Activated naive CD4-positive, alpha-beta T cell treated with anti-CD3 and anti-CD28 coated beads for 36 hours (primary cell): ENCODE measurements at regions not wholly inside any gene's neighbourhood (a gene's known extent, or its start where the extent isn't known, plus 50 kb on each side); places are given as distances from the start of the nearest gene placed in this dataset.
"Not testable (repeated sequence)": the region's sequence is repeated elsewhere in the genome, so short reads cannot be mapped to it uniquely, and the experiment has no call there.

Experiments used
- CTCF ChIA-PET: fragments of 350-600 bp; sonication (Branson Sonifier 250); formaldehyde crosslinking; loops from one replicate; lab custom pipeline; 2021; ENCODE audit warnings: antibody characterized with exemption; lab: Charles Lee
- DNase-seq: peaks from one replicate; pipeline ENCODE4 v3.0.0-alpha.2; 2020
- H3K27ac Mint-ChIP-seq: one replicate; pipeline ENCODE4 v1.8.0; 2021; ENCODE audit warnings: mild to moderate bottlenecking, mixed read lengths
- H3K27me3 Mint-ChIP-seq: one replicate; pipeline ENCODE4 v1.8.0; 2021; ENCODE audit warnings: low read depth, mixed read lengths
- H3K36me3 Mint-ChIP-seq: one replicate; pipeline ENCODE4 v1.8.0; 2021; ENCODE audit warnings: low read depth, mixed read lengths
- H3K4me1 Mint-ChIP-seq: one replicate; pipeline ENCODE4 v1.8.0; 2021; ENCODE audit warnings: low read depth, mixed read lengths
- H3K4me3 Mint-ChIP-seq: one replicate; pipeline ENCODE4 v1.8.0; 2021; ENCODE audit warnings: mild to moderate bottlenecking, moderate library complexity, mixed read lengths
- H3K9me3 Mint-ChIP-seq: one replicate; pipeline ENCODE4 v1.8.0; 2021; ENCODE audit warnings: mixed read lengths
- intact Hi-C: fragments of 100-400 bp; cut with micrococcal nuclease; formaldehyde crosslinking; loops from one replicate; pipeline ENCODE4 v1.15.1; 2023

- no peak for DNase-seq
- H3K36me3 Mint-ChIP-seq = no peaks in the 10 kb centered on the region
- H3K4me1 Mint-ChIP-seq = peaks cover 3% of the 10 kb centered on the region
- no peak overlapping the region for H3K27ac Mint-ChIP-seq
- CTCF ChIA-PET = no interaction called here
- H3K4me3 Mint-ChIP-seq = no peak overlapping the region
- H3K27me3 Mint-ChIP-seq = peaks cover 16% of the 10 kb centered on the region
- no peaks in the 10 kb centered on the region for H3K9me3 Mint-ChIP-seq
- intact Hi-C loops = no loop called here
Observed at GRCh38 chr20:48339190-48339985, 488.4 kb downstream of the PREX1 start.

- intact Hi-C loops = no loop called here
- no peak overlapping the region for H3K27ac Mint-ChIP-seq
- H3K27me3 Mint-ChIP-seq = peaks cover 16% of the 10 kb centered on the region
- peaks cover 3% of the 10 kb centered on the region for H3K4me1 Mint-ChIP-seq
- H3K4me3 Mint-ChIP-seq = no peak overlapping the region
- no peak for DNase-seq
- CTCF ChIA-PET = interaction anchor here (0.6 kb wide), 1 partner anchor 59 kb away, joined by 4 read pairs; no protein-coding TSS in a partner anchor
- no peaks in the 10 kb centered on the region for H3K9me3 Mint-ChIP-seq
- no peaks in the 10 kb centered on the region for H3K36me3 Mint-ChIP-seq
Observed at GRCh38 chr20:48338717-48339116, 489.1 kb downstream of the PREX1 start.

GRCh38 chr20:48336597-48336996 lies 491.2 kb downstream of the PREX1 start:
- no peak for DNase-seq
- Mint-ChIP-seq H3K4me1 (no peaks in the 10 kb centered on the region), H3K36me3 (no peaks in the 10 kb centered on the region), H3K27ac (no peak overlapping the region), H3K4me3 (no peak overlapping the region), H3K27me3 (peaks cover 10% of the 10 kb centered on the region), H3K9me3 (no peaks in the 10 kb centered on the region)
- CTCF ChIA-PET = no interaction called here
- intact Hi-C loops = no loop called here

DNA sequence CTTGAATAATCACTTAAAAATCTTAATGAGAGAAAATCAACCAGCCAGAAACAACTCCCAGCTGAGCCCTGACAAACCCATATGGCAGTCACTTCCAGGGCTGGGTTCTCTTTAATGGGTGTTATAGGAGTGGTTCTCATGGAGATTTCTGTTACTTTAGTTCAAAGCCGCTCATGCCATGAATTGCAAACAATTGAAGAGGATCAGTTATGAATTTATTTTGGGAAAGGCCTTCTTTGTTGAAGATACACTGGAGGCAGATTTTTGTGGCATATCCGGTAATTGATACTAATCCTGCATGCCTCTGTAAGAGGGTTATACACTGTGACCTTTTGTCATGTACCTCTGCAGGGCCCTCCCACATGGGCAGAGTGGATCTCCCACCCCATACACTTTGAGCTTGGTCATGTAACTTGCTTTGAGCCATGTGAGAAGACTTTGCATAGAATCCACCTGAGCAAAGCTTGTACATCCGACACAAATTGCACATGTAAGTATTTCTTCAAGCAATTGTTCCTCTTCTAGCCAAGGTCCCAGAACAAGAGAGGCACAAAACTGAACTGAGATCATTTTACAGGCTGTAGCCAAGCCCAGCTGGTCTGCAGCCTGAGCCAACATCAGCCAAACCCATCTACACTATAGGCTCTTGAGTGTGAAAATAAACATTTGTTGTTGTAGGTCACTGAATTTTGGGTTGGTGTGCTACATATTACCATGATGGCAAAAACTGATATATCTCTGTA lies 492.3 kb downstream of the PREX1 start:
- H3K27me3 Mint-ChIP-seq = peaks cover 8% of the 10 kb centered on the region
- intact Hi-C loops = no loop called here

DNA sequence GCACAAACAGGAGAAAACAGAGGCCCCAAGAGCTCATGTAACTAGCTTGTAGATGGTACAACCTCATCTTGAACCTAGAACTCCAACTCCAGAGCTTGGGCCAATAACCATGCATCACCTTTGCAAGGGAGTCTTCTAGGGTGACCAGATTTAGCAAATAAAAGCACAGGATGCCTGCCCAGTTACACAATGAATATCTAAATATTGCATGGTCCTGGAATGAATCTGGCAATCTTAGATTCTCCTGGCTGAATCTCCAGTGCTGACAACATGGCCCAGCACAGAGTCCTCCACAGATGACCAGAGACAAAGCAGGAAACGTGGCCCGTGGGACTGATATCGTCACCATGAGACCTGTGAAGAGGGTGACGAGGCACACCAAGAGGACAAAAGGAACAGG lies 494.1 kb downstream of the PREX1 start:
- Mint-ChIP-seq H3K36me3 (no peaks in the 10 kb centered on the region), H3K4me3 (no peak overlapping the region), H3K9me3 (no peaks in the 10 kb centered on the region), H3K27ac (no peak overlapping the region), H3K4me1 (no peaks in the 10 kb centered on the region), H3K27me3 (peaks cover 6% of the 10 kb centered on the region)
- DNase-seq = no peak
- CTCF ChIA-PET = no interaction called here
- intact Hi-C loops = no loop called here

More for the DNA sequence above, 492.3 kb downstream of the PREX1 start:
- Mint-ChIP-seq H3K27ac (no peak overlapping the region), H3K36me3 (no peaks in the 10 kb centered on the region), H3K4me3 (no peak overlapping the region), H3K9me3 (no peaks in the 10 kb centered on the region), H3K4me1 (no peaks in the 10 kb centered on the region)
- DNase-seq = no peak
- CTCF ChIA-PET = no interaction called here

DNA sequence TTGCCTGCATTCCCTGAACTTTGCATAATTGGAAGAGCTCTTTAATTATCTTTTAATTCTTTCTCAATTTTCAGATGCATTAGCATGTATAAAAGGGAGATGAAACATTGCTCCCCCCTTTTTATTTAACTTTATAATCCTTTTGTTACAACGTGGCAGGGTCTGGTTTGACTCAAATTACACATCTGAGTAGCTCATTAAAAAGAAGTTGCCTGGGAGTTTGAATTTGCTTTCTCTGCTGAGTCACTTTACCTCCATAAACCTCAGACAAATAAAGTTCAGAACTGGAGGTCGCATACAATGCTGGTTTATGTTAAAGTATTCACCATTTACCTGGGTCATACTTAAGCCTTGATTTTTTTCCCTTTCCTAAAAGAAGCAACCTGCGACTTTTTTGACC lies 495.2 kb downstream of the PREX1 start:
- Mint-ChIP-seq H3K36me3 (no peaks in the 10 kb centered on the region), H3K4me1 (no peaks in the 10 kb centered on the region), H3K27me3 (peaks cover 8% of the 10 kb centered on the region), H3K9me3 (no peaks in the 10 kb centered on the region), H3K4me3 (no peak overlapping the region), H3K27ac (no peak overlapping the region)
- DNase-seq = no peak
- intact Hi-C loops = no loop called here
- CTCF ChIA-PET = no interaction called here

DNA sequence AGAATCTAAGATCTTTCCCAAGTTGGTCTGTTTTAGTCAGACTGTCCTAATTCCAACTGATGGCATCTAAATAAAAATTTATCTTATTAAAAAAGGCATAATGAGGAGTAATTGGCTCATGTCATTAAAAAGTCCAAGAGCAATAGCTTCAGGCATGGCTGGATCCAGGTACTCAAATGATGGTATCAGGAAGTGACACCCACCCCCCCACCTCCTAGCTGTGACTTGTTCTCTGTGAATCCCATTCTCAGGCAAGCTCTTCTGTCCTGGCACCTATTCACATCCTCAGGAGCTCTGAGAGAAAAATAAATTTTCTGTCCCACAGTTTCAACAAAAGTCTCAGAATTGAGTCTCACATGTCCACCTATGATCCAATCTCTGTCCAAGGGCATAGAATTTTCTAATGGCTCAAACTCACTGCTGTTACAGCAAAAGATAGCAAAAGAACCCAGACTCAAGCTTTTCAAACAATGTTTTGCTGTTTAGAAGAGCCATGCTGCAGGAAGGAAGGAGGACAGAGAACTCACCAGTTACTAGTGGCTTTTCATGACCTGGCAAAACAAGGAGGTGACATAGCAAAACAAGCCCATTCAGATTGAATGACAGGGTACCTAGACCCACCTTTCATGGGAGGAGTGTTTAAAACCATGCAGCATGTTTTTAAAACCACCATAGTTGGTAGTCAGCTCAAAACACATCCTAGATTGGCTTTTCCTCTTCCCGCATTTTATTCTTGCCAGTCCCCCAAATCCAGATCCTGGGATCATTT lies 496.1 kb downstream of the PREX1 start:
- H3K27ac Mint-ChIP-seq = no peak overlapping the region
- H3K27me3 Mint-ChIP-seq = peaks cover 8% of the 10 kb centered on the region
- H3K4me1 Mint-ChIP-seq = no peaks in the 10 kb centered on the region
- CTCF ChIA-PET = no interaction called here
- no peak overlapping the region for H3K4me3 Mint-ChIP-seq
- H3K9me3 Mint-ChIP-seq = no peaks in the 10 kb centered on the region
- intact Hi-C loops = no loop called here
- H3K36me3 Mint-ChIP-seq = no peaks in the 10 kb centered on the region
- DNase-seq = no peak

- no peaks in the 10 kb centered on the region for H3K4me1 Mint-ChIP-seq
Observed at GRCh38 chr20:48329676-48330664, 497.8 kb downstream of the PREX1 start.

GRCh38 chr20:48329031-48329615 lies 498.7 kb downstream of the PREX1 start:
- peaks cover 4% of the 10 kb centered on the region for H3K27me3 Mint-ChIP-seq
- H3K27ac Mint-ChIP-seq = no peak overlapping the region
- CTCF ChIA-PET = interaction anchor here (0.8 kb wide), 1 partner anchor 14 kb away, joined by 3 read pairs; no protein-coding TSS in a partner anchor
- no peaks in the 10 kb centered on the region for H3K4me1 Mint-ChIP-seq
- intact Hi-C loops = no loop called here
- no peak overlapping the region for H3K4me3 Mint-ChIP-seq
- H3K9me3 Mint-ChIP-seq = no peaks in the 10 kb centered on the region
- no peak for DNase-seq
- no peaks in the 10 kb centered on the region for H3K36me3 Mint-ChIP-seq

More at GRCh38 chr20:48329676-48330664, 497.8 kb downstream of the PREX1 start:
- Mint-ChIP-seq H3K36me3 (no peaks in the 10 kb centered on the region), H3K27me3 (peaks cover 4% of the 10 kb centered on the region), H3K27ac (no peak overlapping the region), H3K9me3 (no peaks in the 10 kb centered on the region), H3K4me3 (no peak overlapping the region)
- CTCF ChIA-PET = no interaction called here
- intact Hi-C loops = no loop called here
- no peak for DNase-seq

DNA sequence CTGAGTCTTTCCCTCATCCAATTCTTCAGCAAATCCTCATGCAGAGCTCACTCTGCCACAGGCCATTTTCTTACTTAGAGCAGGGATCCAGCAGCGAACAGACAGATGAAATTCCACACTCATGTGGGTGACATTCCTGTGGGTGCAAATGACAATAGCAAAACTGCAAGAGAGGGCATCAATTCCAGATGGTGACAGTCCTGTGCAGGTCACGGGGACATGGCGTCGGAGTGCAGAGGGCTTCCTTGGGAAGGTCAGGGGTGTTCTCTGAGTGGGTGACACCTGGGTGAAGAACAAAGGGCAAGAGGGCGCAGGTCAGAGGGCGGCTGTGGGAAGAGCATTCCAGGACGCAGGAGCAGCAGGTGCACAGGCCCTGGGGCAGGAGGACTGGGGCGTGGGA lies 500.0 kb downstream of the PREX1 start:
- DNase-seq, H3K9me3 Mint-ChIP-seq, H3K27me3 Mint-ChIP-seq, H3K4me1 Mint-ChIP-seq, H3K36me3 Mint-ChIP-seq, H3K27ac Mint-ChIP-seq, intact Hi-C loops, CTCF ChIA-PET, H3K4me3 Mint-ChIP-seq: not testable (repeated sequence)

DNA sequence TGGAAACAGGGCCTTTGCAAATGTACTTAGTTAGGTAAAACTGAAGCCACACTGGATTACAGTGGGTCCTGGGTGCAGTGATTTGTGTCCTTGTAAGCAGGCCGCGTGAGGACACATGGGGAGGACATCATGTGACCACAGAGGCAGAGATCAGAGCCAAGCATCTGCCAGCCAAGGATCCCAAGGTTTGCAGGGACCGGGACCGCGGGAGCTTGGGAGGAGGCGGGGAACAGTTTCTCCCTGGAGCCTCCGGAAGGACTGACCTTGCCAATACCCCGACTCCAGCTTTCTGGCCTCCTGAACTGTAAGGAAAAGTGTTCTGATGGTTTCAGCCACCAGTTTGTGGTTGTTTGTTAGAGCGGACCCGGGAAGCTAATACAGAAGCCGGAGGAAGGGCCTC lies 500.9 kb downstream of the PREX1 start:
- Mint-ChIP-seq H3K27ac (no peak overlapping the region), H3K27me3 (peaks cover 4% of the 10 kb centered on the region), H3K9me3 (no peaks in the 10 kb centered on the region), H3K36me3 (no peaks in the 10 kb centered on the region), H3K4me1 (no peaks in the 10 kb centered on the region), H3K4me3 (no peak overlapping the region)
- intact Hi-C loops = no loop called here
- DNase-seq = no peak
- CTCF ChIA-PET = no interaction called here
